H1 (cell line): ENCODE measurements at regions not wholly inside any gene's neighbourhood (a gene's known extent, or its start where the extent isn't known, plus 50 kb on each side); places are given as distances from the start of the nearest gene placed in this dataset.

ENCODE experiments used
- FOSL1 ChIP-seq: IDR thresholded peaks from 2 replicates; pipeline ENCODE4 v1.6.1; 2011; ENCODE audit warnings: mild to moderate bottlenecking, low read depth, low read length, moderate library complexity; ENCODE audit not compliant: insufficient read depth
- KDM1A ChIP-seq: fragments of 200-600, 300-600 bp; sonication (generic); IDR thresholded peaks from 2 replicates; pipeline ENCODE4 v1.7.1; 2016; ENCODE audit warnings: mild to moderate bottlenecking, low read length, borderline replicate concordance
- KDM5A ChIP-seq: fragments of 200-600 bp; IDR thresholded peaks from 2 replicates; pipeline ENCODE4 v1.7.1; 2012; ENCODE audit warnings: mild to moderate bottlenecking, low read length, inconsistent platforms, mixed read lengths
- NRF1 ChIP-seq: IDR thresholded peaks from 2 replicates; pipeline ENCODE4 v1.6.1; 2011; ENCODE audit warnings: mild to moderate bottlenecking, low read depth, low read length, improper control_type of control experiment
- SIRT6 ChIP-seq: IDR thresholded peaks from one replicate; pipeline ENCODE4 v1.7.1; 2012; ENCODE audit warnings: low read length, inconsistent platforms
- TCF12 ChIP-seq: IDR thresholded peaks from 2 replicates; pipeline ENCODE4 v1.6.1; 2011; ENCODE audit warnings: low read depth, mild to moderate bottlenecking, low read length

- TF ChIP-seq KDM5A (no peak), TCF12 (no peak), FOSL1 (no peak), KDM1A (no peak), NRF1 (no peak), SIRT6 (no peak)
Observed at GRCh38 chr1:198966519-198966918, 327.7 kb downstream of the PTPRC start (continued).
